ENCODE measurements at regions not wholly inside any gene's neighbourhood (a gene's known extent, or its start where the extent isn't known, plus 50 kb on each side); places are given as distances from the start of the nearest gene placed in this dataset.

GRCh38 chr5:142225141-142225540, 99.7 kb downstream of the SPRY4 start:
- Histone ChIP-seq H3K14ac (ENCODE audit: insufficient read length) (no peak overlapping the region), H4K8ac (ENCODE audit: extremely low read depth, insufficient read depth, low read length) (no peak overlapping the region; the same call in 1 of the 2 replicates), H3K4me2 (ENCODE audit: insufficient read depth in 1 of 2, low read depth in 2 of 2, low read length in 2 of 2) (no peak overlapping the region), H2AK5ac (ENCODE audit: low read depth, low read length) (no peak overlapping the region), H2BK12ac (ENCODE audit: low read depth, low read length) (peak overlapping the region; percentile 10; the same call in 1 of the 2 replicates), H3K23me2 (ENCODE audit: low read depth, low read length) (no peaks in the 10 kb centered on the region), H4K91ac (replicated peaks; ENCODE audit: insufficient read length, low read length) (peak overlapping the region; percentile 56), H4K5ac (ENCODE audit: insufficient read length, low read depth, low read length) (no peak overlapping the region), H4K20me1 (replicated peaks in 1 of 2; ENCODE audit: control insufficient read depth in 1 of 2, insufficient read depth in 2 of 2, low read length in 2 of 2) (no peaks in the 10 kb centered on the region), H3K23ac (ENCODE audit: insufficient read length) (no peak overlapping the region), H2AFZ (ENCODE audit: low read length) (no peak overlapping the region), H3K79me2 (ENCODE audit: control insufficient read depth in 1 of 2, insufficient read depth in 2 of 2, low read length in 2 of 2) (no peaks in the 10 kb centered on the region), H3K79me1 (ENCODE audit: low read depth, low read length) (no peaks in the 10 kb centered on the region), H3K4me3 (ENCODE audit: extremely low read depth in 1 of 4, insufficient read depth in 2 of 4, low read depth in 3 of 4, low read length in 4 of 4) (no peak overlapping the region), H2BK5ac (ENCODE audit: low read depth, low read length) (no peak overlapping the region), H3K56ac (replicated peaks; ENCODE audit: insufficient read length, low read depth, low read length) (no peak overlapping the region), H3K9ac (replicated peaks in 1 of 4; ENCODE audit: extremely low read depth in 1 of 4, low read depth in 3 of 4, low read length in 3 of 4) (no peak overlapping the region), H3K4ac (replicated peaks; ENCODE audit: insufficient read length, low read depth, low read length) (no peak overlapping the region), H3K4me1 (replicated peaks in 1 of 4; ENCODE audit: control insufficient read depth in 3 of 4, insufficient read depth in 4 of 4, low read length in 3 of 4) (peaks cover 8 to 17% (median 14%) of the 10 kb centered on the region in 4 experiments), H3K27ac (ENCODE audit: low read depth, low read length) (no peak overlapping the region), H2BK15ac (ENCODE audit: low read length) (peak overlapping the region; percentile 77; the same call in 1 of the 2 replicates), H2BK20ac (ENCODE audit: low read length) (0 out of 2 replicates have a peak overlapping the region, but pooled peaks have one; percentile 53), H3K9me3 (ENCODE audit: insufficient read depth in 2 of 2, low read depth in 1 of 2, low read length in 1 of 2) (no peaks in the 10 kb centered on the region; a peak in 1 of 4 replicates), H3K27me3 (replicated peaks in 1 of 4; ENCODE audit: control insufficient read depth in 3 of 4, extremely low read depth in 1 of 4, insufficient read depth in 3 of 4, low read length in 3 of 4) (no peaks in the 10 kb centered on the region), H3K36me3 (ENCODE audit: control insufficient read depth in 2 of 4, insufficient read depth in 4 of 4, low read length in 3 of 4) (no peaks in the 10 kb centered on the region), H2BK120ac (replicated peaks; ENCODE audit: low read depth, low read length) (no peak overlapping the region), H3K18ac (ENCODE audit: extremely low read depth, low read length) (no peak overlapping the region)
- ChIA-PET POLR2A (ENCODE audit: partially characterized antibody) (interaction anchor here (0.8 to 1.4 kb wide), 2 partner anchors 9 to 14 kb away, joined by 4 to 8 read pairs; no protein-coding TSS in a partner anchor), CTCF (ENCODE audit: partially characterized antibody) (interaction anchor here (0.6 to 1.6 kb wide), 4 partner anchors 10 to 80 kb away, joined by 3 to 4 read pairs (median 3); no protein-coding TSS in a partner anchor)
- FAIRE-seq (no peak), DNase-seq (ENCODE audit: low read depth in 1 of 2, low spot score in 2 of 2) (no peak)
- WGBS, 2 experiments (ENCODE audit: extremely low coverage in 1 of 2, insufficient coverage in 1 of 2, insufficient read length in 1 of 2, insufficient replicate concordance in 2 of 2, low coverage in 1 of 2, low lambda C conversion rate in 2 of 2, missing lambda C conversion rate in 1 of 2) = 100% methylated on average over 8 of the region's 8 CpGs; no CpG with 5 or more reads in 1 of the 2 experiments
- TF ChIP-seq HDAC2 (IDR thresholded peaks at IDR 0.05; ENCODE audit: borderline replicate concordance in 1 of 2, low read depth in 2 of 2, low read length in 2 of 2) (no peak), NRF1 (IDR thresholded peaks at IDR 0.05; ENCODE audit: low read depth, low read length) (no peak), RBBP5 (IDR thresholded peaks at IDR 0.05; ENCODE audit: borderline replicate concordance, low read depth, low read length) (no peak), CEBPB (IDR thresholded peaks at IDR 0.05; ENCODE audit: low read depth, low read length) (no peak), KDM1A (IDR thresholded peaks at IDR 0.05; ENCODE audit: borderline replicate concordance, low read length) (no peak), RXRA (IDR thresholded peaks at IDR 0.05; ENCODE audit: insufficient read depth, low read depth, low read length) (no peak), SRF (IDR thresholded peaks at IDR 0.05; ENCODE audit: low read depth, low read length) (no peak), GABPA (IDR thresholded peaks at IDR 0.05; ENCODE audit: borderline replicate concordance, insufficient read depth, low read length) (no peak), YY1 (IDR thresholded peaks at IDR 0.05; ENCODE audit: low read depth, low read length) (no peak), FOSL1 (IDR thresholded peaks at IDR 0.05; ENCODE audit: insufficient read depth, low read depth, low read length) (no peak), KDM5A (IDR thresholded peaks at IDR 0.05; ENCODE audit: low read length) (no peak), HDAC6 (IDR thresholded peaks at IDR 0.05; ENCODE audit: low read depth, low read length) (no peak), SAP30 (IDR thresholded peaks at IDR 0.05; ENCODE audit: insufficient read depth, insufficient replicate concordance, low read length) (no peak), RFX5 (IDR thresholded peaks at IDR 0.05; ENCODE audit: borderline replicate concordance, low read depth, low read length) (no peak)
